Astrocyte (in vitro differentiated cells and primary cell): ENCODE measurements at regions not wholly inside any gene's neighbourhood (a gene's known extent, or its start where the extent isn't known, plus 50 kb on each side); places are given as distances from the start of the nearest gene placed in this dataset.

Experiments
- CTCF ChIP-seq: IDR thresholded peaks from 2 replicates; pipeline ENCODE4 v1.5.1; 2011; ENCODE audit warnings: low read depth, mild to moderate bottlenecking, inconsistent platforms, low read length, moderate library complexity; ENCODE audit not compliant: insufficient read depth
- EZH2 ChIP-seq: IDR thresholded peaks from 2 replicates; pipeline ENCODE4 v1.6.1; 2012; ENCODE audit warnings: mild to moderate bottlenecking, low read length, inconsistent platforms; ENCODE audit not compliant: insufficient read depth

- TF ChIP-seq CTCF: no peak
- TF ChIP-seq EZH2: no peak
These were observed 138.3 kb upstream of the LMO4 start for GRCh38 chr1:87190402-87190801.
